Hepatocyte (in vitro differentiated cells): ENCODE measurements at regions not wholly inside any gene's neighbourhood (a gene's known extent, or its start where the extent isn't known, plus 50 kb on each side); places are given as distances from the start of the nearest gene placed in this dataset.

Experiments used
- CTCF ChIP-seq: fragments of 200-600 bp; sonication (generic); IDR thresholded peaks from 2 replicates; pipeline ENCODE4 v1.5.1; 2016; ENCODE audit warnings: antibody characterized with exemption, mild to moderate bottlenecking; ENCODE audit not compliant: poor library complexity
- EZH2 ChIP-seq: fragments of 200-600 bp; sonication (generic); IDR thresholded peaks from 2 replicates; pipeline ENCODE4 v1.6.1; 2016; ENCODE audit warnings: antibody characterized with exemption, mild to moderate bottlenecking, borderline replicate concordance
- EZH2phosphoT487 ChIP-seq: fragments of 200-600 bp; sonication (generic); IDR thresholded peaks from one replicate; pipeline ENCODE4 v1.6.1; 2018; ENCODE audit warnings: antibody characterized with exemption, mild to moderate bottlenecking, low read depth, moderate library complexity; ENCODE audit not compliant: unreplicated experiment, severe bottlenecking

- no peak for TF ChIP-seq CTCF
- no peak for TF ChIP-seq EZH2
- TF ChIP-seq EZH2phosphoT487: no peak
These were observed 360.6 kb downstream of the FAM72C start for GRCh38 chr1:143611159-143611558.
